GM12892 (cell line): ENCODE measurements at regions not wholly inside any gene's neighbourhood (a gene's known extent, or its start where the extent isn't known, plus 50 kb on each side); places are given as distances from the start of the nearest gene placed in this dataset.

ENCODE experiments used
- POLR2A ChIP-seq: IDR thresholded peaks from 2 replicates; pipeline ENCODE4 v1.6.1; 2011; ENCODE audit warnings: low read depth, low read length, control low read depth
- POLR2AphosphoS5 ChIP-seq: IDR thresholded peaks from 2 replicates; pipeline ENCODE4 v1.6.1; 2011; ENCODE audit warnings: low read depth, low read length, control low read depth
- TAF1 ChIP-seq: IDR thresholded peaks from 2 replicates; pipeline ENCODE4 v1.6.1; 2011; ENCODE audit warnings: low read depth, mild to moderate bottlenecking, control low read depth, low read length, borderline replicate concordance

DNA sequence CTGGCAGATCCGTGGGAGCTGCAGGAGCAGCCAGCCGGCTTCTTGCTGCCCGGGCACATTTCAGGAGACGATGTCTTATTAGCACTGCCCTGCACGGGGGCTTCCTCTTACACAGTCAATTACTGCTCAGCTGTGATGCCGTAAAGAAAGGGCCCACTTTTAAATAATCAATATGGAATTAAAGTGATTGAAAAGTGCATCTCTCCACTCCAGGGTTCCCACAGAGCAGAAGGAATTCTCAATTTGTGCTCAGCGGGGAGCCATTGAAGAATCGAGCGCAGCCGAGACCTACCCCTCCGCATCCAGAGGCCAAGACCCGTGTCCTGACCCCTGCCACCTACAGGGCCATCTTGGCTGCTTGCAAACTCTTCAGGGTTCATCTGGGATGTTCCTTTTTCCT is 399.4 kb upstream of the C16orf82 start:
- TF ChIP-seq POLR2AphosphoS5: no peak
- TF ChIP-seq TAF1: no peak
- TF ChIP-seq POLR2A: no peak
